Loucy (cell line): ENCODE measurements at regions not wholly inside any gene's neighbourhood (a gene's known extent, or its start where the extent isn't known, plus 50 kb on each side); places are given as distances from the start of the nearest gene placed in this dataset.

Experiments used
- EZH2phosphoT487 ChIP-seq: fragments of 200-600 bp; IDR thresholded peaks from 2 replicates; pipeline ENCODE4 v1.6.1; 2018; ENCODE audit warnings: antibody characterized with exemption, mild to moderate bottlenecking, moderate library complexity, borderline replicate concordance
- TF ChIP-seq, protein P1 (sequence below): fragments of 200-600 bp; sonication (generic); conservative IDR thresholded peaks from 2 replicates; pipeline ENCODE4 v1.5.1; 2014; ENCODE audit warnings: mild to moderate bottlenecking, antibody characterized with exemption, low read length

DNA sequence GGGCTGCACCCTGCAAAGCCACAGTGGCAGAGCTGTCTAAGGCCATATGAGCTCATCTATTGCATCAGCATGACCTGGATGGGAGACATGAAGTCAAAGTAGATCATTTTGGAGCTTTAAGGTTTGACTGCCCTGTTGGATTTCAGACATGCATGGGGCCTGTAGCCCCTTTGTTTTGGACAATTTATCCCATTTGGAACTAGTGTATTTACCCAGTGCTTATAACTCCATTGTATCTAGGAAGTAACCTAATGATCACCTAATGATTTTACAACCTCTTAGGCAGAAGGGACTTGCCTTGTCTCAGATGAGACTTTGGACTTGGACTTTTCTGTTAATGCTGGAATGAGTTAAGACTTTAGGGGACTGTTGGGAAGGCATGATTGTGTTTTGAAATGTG, 575.4 kb downstream of the EPM2A start:
- TF ChIP-seq, protein P1, sequence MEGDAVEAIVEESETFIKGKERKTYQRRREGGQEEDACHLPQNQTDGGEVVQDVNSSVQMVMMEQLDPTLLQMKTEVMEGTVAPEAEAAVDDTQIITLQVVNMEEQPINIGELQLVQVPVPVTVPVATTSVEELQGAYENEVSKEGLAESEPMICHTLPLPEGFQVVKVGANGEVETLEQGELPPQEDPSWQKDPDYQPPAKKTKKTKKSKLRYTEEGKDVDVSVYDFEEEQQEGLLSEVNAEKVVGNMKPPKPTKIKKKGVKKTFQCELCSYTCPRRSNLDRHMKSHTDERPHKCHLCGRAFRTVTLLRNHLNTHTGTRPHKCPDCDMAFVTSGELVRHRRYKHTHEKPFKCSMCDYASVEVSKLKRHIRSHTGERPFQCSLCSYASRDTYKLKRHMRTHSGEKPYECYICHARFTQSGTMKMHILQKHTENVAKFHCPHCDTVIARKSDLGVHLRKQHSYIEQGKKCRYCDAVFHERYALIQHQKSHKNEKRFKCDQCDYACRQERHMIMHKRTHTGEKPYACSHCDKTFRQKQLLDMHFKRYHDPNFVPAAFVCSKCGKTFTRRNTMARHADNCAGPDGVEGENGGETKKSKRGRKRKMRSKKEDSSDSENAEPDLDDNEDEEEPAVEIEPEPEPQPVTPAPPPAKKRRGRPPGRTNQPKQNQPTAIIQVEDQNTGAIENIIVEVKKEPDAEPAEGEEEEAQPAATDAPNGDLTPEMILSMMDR = no peak
- TF ChIP-seq EZH2phosphoT487 = no peak
